ENCODE measurements at regions not wholly inside any gene's neighbourhood (a gene's known extent, or its start where the extent isn't known, plus 50 kb on each side); places are given as distances from the start of the nearest gene placed in this dataset.

DNA sequence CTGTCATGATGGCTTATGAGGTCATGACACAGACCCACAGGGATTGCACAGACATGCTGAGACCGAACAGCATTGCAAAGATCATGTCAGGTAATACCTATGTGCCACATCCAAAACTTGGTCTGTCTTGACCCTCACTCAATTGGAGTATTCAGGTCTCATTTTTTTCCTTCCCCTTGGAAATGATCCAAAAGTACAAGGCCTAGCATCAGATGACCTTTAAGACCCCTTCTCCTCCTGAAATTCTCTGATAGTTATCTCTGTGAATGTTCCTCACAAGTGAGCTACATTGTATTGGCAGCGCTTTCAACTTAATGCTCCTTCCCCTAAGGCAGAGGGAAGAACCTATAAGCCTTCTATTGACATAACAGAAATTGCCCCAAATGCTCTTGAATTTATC is 507.4 kb upstream of the JARID2 start:
- TF ChIP-seq NFE2L1 (CRISPR knock-in tag; IDR thresholded peaks at IDR 0.05; ENCODE audit: borderline replicate concordance) (no peak), ZNF776 (CRISPR knock-in tag; IDR thresholded peaks at IDR 0.05) (no peak), ZNF768 (CRISPR knock-in tag; IDR thresholded peaks at IDR 0.05) (no peak), POLR2A (IDR thresholded peaks at IDR 0.05; ENCODE audit: insufficient read depth in 1 of 2, low read depth in 2 of 2, low read length in 2 of 2) (no peak), ZBTB44 (CRISPR knock-in tag; IDR thresholded peaks at IDR 0.05) (no peak)

Data from HepG2 (cell line).